ENCODE measurements at regions not wholly inside any gene's neighbourhood (a gene's known extent, or its start where the extent isn't known, plus 50 kb on each side); places are given as distances from the start of the nearest gene placed in this dataset.

- TF ChIP-seq CTCF (IDR thresholded peaks at IDR 0.05) = no peak
- intact Hi-C loops (cut with DNase I) = no loop called here
- ATAC-seq (peak; percentile 54), DNase-seq (no peak)
- H3K36me3 ChIP-seq = no peaks in the 10 kb centered on the region
- no peaks in the 10 kb centered on the region for H3K27me3 ChIP-seq
- no peak overlapping the region for H3K4me3 ChIP-seq
- no peak overlapping the region for H3K27ac ChIP-seq
- no peaks in the 10 kb centered on the region for H3K4me1 ChIP-seq
- H3K9me3 ChIP-seq = no peaks in the 10 kb centered on the region
Observed at GRCh38 chr1:199759268-199759730, 268.2 kb upstream of the NR5A2 start.

GRCh38 chr1:199762572-199762971 lies 264.9 kb upstream of the NR5A2 start:
- ATAC-seq (no peak), DNase-seq (no peak)
- no peak overlapping the region for H3K27ac ChIP-seq
- no peak overlapping the region for H3K4me3 ChIP-seq
- no peak for TF ChIP-seq CTCF (IDR thresholded peaks at IDR 0.05)
- H3K36me3 ChIP-seq = no peaks in the 10 kb centered on the region
- no peaks in the 10 kb centered on the region for H3K4me1 ChIP-seq
- peaks cover 11% of the 10 kb centered on the region for H3K9me3 ChIP-seq
- H3K27me3 ChIP-seq = no peaks in the 10 kb centered on the region
- intact Hi-C loops (cut with DNase I) = no loop called here

GRCh38 chr1:199766218-199766792 lies 261.2 kb upstream of the NR5A2 start:
- H3K36me3 ChIP-seq = no peaks in the 10 kb centered on the region
- H3K4me1 ChIP-seq = no peaks in the 10 kb centered on the region
- H3K27ac ChIP-seq = no peak overlapping the region
- ATAC-seq = no peak
- no peaks in the 10 kb centered on the region for H3K27me3 ChIP-seq
- TF ChIP-seq CTCF (IDR thresholded peaks at IDR 0.05) = no peak
- H3K9me3 ChIP-seq = peaks cover 11% of the 10 kb centered on the region
- no peak overlapping the region for H3K4me3 ChIP-seq
- no peak for DNase-seq
- intact Hi-C loops (cut with DNase I) = no loop called here

GRCh38 chr1:199767700-199768099 lies 259.8 kb upstream of the NR5A2 start:
- no peaks in the 10 kb centered on the region for H3K36me3 ChIP-seq
- intact Hi-C loops (cut with DNase I) = no loop called here
- peaks cover 11% of the 10 kb centered on the region for H3K9me3 ChIP-seq
- no peak overlapping the region for H3K27ac ChIP-seq
- H3K4me1 ChIP-seq = no peaks in the 10 kb centered on the region
- DNase-seq = no peak
- ATAC-seq = no peak
- no peaks in the 10 kb centered on the region for H3K27me3 ChIP-seq
- TF ChIP-seq CTCF (IDR thresholded peaks at IDR 0.05) = no peak
- no peak overlapping the region for H3K4me3 ChIP-seq

GRCh38 chr1:199774433-199775089 lies 252.9 kb upstream of the NR5A2 start:
- Histone ChIP-seq H3K9me3 (no peaks in the 10 kb centered on the region), H3K36me3 (no peaks in the 10 kb centered on the region), H3K4me3 (no peak overlapping the region), H3K4me1 (no peaks in the 10 kb centered on the region), H3K27ac (no peak overlapping the region), H3K27me3 (no peaks in the 10 kb centered on the region)
- peak; percentile 72 for ATAC-seq
- TF ChIP-seq CTCF (IDR thresholded peaks at IDR 0.05) = no peak
- no peak for DNase-seq
- intact Hi-C loops (cut with DNase I) = no loop called here

Data from upper lobe of right lung (tissue), 1 donor.